DND-41 (cell line): ENCODE measurements at regions not wholly inside any gene's neighbourhood (a gene's known extent, or its start where the extent isn't known, plus 50 kb on each side); places are given as distances from the start of the nearest gene placed in this dataset.

Experiments
- ATAC-seq: fragments of 200-7000 bp; cut with Tn5 transposase; 3 replicates; pipeline ENCODE4 v1.9.1; 2021; ENCODE audit warnings: low read depth; ENCODE audit not compliant: insufficient read depth
- DNase-seq: peaks from one replicate; pipeline ENCODE4 v3.0.0-alpha.2; 2020
- H2AFZ ChIP-seq: 2 replicates; pipeline ENCODE4 v1.6.0; 2012; ENCODE audit warnings: low read depth, low read length
- H3K27ac ChIP-seq: 2 replicates; pipeline ENCODE4 v1.5.1; 2012; ENCODE audit warnings: low read length, inconsistent platforms
- H3K27me3 ChIP-seq: fragments of 200-600 bp; sonication (generic); 2 replicates; pipeline ENCODE4 v1.6.0; 2012; ENCODE audit warnings: low read length, mild to moderate bottlenecking, inconsistent platforms; ENCODE audit not compliant: insufficient read depth, poor library complexity
- H3K36me3 ChIP-seq: 2 replicates; pipeline ENCODE4 v1.5.1; 2012; ENCODE audit warnings: low read length, inconsistent platforms; ENCODE audit not compliant: insufficient read depth
- H3K4me1 ChIP-seq: 2 replicates; pipeline ENCODE4 v1.5.1; 2012; ENCODE audit warnings: mild to moderate bottlenecking, low read length; ENCODE audit not compliant: insufficient read depth
- H3K4me2 ChIP-seq: 2 replicates; pipeline ENCODE4 v1.6.0; 2012; ENCODE audit warnings: mild to moderate bottlenecking, moderate library complexity, low read length, inconsistent platforms; ENCODE audit not compliant: insufficient read depth
- H3K4me3 ChIP-seq, 2 experiments: fragments of 200-600 bp in 1 of 2; shearing (Covaris generic) in 1 of 2; 2 replicates each; pipeline ENCODE4 v1.5.1; 2012 to 2016; ENCODE audit warnings: inconsistent platforms in 2 of 2, low read length in 2 of 2, mild to moderate bottlenecking in 2 of 2, low read depth in 1 of 2, moderate library complexity in 1 of 2
- H3K79me2 ChIP-seq: 2 replicates; pipeline ENCODE4 v1.6.0; 2012; ENCODE audit warnings: low read length, inconsistent platforms; ENCODE audit not compliant: insufficient read depth
- H3K9ac ChIP-seq: 2 replicates; pipeline ENCODE4 v1.6.0; 2012; ENCODE audit warnings: low read depth, mild to moderate bottlenecking, inconsistent platforms, low read length, moderate library complexity
- H3K9me3 ChIP-seq: 2 replicates; pipeline ENCODE4 v1.5.1; 2012; ENCODE audit warnings: low read length, moderate library complexity, mild to moderate bottlenecking, inconsistent platforms; ENCODE audit not compliant: insufficient read depth, severe bottlenecking
- H4K20me1 ChIP-seq: 2 replicates; pipeline ENCODE4 v1.6.0; 2012; ENCODE audit warnings: low read length; ENCODE audit not compliant: insufficient read depth
- EZH2 ChIP-seq: IDR thresholded peaks from 3 replicates; pipeline ENCODE4 v1.6.1; 2012; ENCODE audit warnings: borderline replicate concordance, low read depth, mild to moderate bottlenecking, moderate library complexity, low read length, inconsistent platforms; ENCODE audit not compliant: severe bottlenecking
- TF ChIP-seq, protein P1 (sequence below): IDR thresholded peaks from 2 replicates; pipeline ENCODE4 v1.5.1; 2012; ENCODE audit warnings: borderline replicate concordance, low read length, moderate library complexity, mild to moderate bottlenecking; ENCODE audit not compliant: poor library complexity, severe bottlenecking; ENCODE audit errors: extremely low read depth

DNA sequence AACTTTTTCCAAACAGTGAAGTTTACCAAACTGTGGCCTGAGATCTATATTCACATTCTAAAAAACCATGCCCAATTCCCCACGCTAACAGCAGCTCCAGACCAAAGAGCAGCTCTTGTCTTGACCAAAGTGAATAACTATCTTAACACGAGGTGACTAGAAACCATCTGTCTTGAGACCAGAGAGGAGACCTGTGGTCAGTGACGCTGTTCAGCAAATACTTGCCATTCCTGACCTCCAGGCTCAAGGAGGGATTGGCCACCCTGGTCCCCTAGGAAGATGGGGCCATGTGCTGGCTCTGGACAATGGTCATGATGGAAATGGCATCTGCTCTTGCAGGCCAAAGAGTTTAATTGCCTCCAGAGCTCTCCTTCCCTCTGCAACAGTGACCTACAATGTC, 104.4 kb upstream of the CD93 start:
- TF ChIP-seq, protein P1, sequence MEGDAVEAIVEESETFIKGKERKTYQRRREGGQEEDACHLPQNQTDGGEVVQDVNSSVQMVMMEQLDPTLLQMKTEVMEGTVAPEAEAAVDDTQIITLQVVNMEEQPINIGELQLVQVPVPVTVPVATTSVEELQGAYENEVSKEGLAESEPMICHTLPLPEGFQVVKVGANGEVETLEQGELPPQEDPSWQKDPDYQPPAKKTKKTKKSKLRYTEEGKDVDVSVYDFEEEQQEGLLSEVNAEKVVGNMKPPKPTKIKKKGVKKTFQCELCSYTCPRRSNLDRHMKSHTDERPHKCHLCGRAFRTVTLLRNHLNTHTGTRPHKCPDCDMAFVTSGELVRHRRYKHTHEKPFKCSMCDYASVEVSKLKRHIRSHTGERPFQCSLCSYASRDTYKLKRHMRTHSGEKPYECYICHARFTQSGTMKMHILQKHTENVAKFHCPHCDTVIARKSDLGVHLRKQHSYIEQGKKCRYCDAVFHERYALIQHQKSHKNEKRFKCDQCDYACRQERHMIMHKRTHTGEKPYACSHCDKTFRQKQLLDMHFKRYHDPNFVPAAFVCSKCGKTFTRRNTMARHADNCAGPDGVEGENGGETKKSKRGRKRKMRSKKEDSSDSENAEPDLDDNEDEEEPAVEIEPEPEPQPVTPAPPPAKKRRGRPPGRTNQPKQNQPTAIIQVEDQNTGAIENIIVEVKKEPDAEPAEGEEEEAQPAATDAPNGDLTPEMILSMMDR, result no peak
- no peak for TF ChIP-seq EZH2

GRCh38 chr20:23189854-23190253, 103.7 kb upstream of the CD93 start:
- Histone ChIP-seq H3K36me3 (no peaks in the 10 kb centered on the region), H3K4me2 (no peak overlapping the region), H4K20me1 (no peaks in the 10 kb centered on the region), H3K79me2 (no peaks in the 10 kb centered on the region), H3K9me3 (no peaks in the 10 kb centered on the region), H2AFZ (no peak overlapping the region), H3K9ac (no peak overlapping the region), H3K4me3 (no peak overlapping the region), H3K4me1 (no peaks in the 10 kb centered on the region), H3K27ac (no peak overlapping the region), H3K27me3 (no peaks in the 10 kb centered on the region)
- DNase-seq (no peak), ATAC-seq (no peak)
- TF ChIP-seq, protein P1, result no peak

More for the DNA sequence above, 104.4 kb upstream of the CD93 start:
- no peaks in the 10 kb centered on the region for H4K20me1 ChIP-seq
- H3K9me3 ChIP-seq, result no peaks in the 10 kb centered on the region
- no peak for DNase-seq
- no peak for ATAC-seq
- no peaks in the 10 kb centered on the region for H3K27me3 ChIP-seq
- H3K79me2 ChIP-seq, result no peaks in the 10 kb centered on the region
- no peak overlapping the region for H3K9ac ChIP-seq
- no peak overlapping the region for H2AFZ ChIP-seq
- H3K27ac ChIP-seq, result no peak overlapping the region
- no peak overlapping the region for H3K4me2 ChIP-seq
- H3K36me3 ChIP-seq, result no peaks in the 10 kb centered on the region
- no peaks in the 10 kb centered on the region for H3K4me1 ChIP-seq
- no peak overlapping the region for H3K4me3 ChIP-seq

GRCh38 chr20:23189341-23189740, 103.2 kb upstream of the CD93 start:
- Histone ChIP-seq H3K4me3 (no peak overlapping the region), H3K27me3 (no peaks in the 10 kb centered on the region), H3K9me3 (no peaks in the 10 kb centered on the region), H3K4me2 (no peak overlapping the region), H3K79me2 (no peaks in the 10 kb centered on the region), H2AFZ (no peak overlapping the region), H3K36me3 (no peaks in the 10 kb centered on the region), H3K9ac (no peak overlapping the region), H3K4me1 (no peaks in the 10 kb centered on the region), H4K20me1 (no peaks in the 10 kb centered on the region), H3K27ac (no peak overlapping the region)
- TF ChIP-seq, protein P1, result no peak
- no peak for TF ChIP-seq EZH2
- DNase-seq, result no peak
- no peak for ATAC-seq

DNA sequence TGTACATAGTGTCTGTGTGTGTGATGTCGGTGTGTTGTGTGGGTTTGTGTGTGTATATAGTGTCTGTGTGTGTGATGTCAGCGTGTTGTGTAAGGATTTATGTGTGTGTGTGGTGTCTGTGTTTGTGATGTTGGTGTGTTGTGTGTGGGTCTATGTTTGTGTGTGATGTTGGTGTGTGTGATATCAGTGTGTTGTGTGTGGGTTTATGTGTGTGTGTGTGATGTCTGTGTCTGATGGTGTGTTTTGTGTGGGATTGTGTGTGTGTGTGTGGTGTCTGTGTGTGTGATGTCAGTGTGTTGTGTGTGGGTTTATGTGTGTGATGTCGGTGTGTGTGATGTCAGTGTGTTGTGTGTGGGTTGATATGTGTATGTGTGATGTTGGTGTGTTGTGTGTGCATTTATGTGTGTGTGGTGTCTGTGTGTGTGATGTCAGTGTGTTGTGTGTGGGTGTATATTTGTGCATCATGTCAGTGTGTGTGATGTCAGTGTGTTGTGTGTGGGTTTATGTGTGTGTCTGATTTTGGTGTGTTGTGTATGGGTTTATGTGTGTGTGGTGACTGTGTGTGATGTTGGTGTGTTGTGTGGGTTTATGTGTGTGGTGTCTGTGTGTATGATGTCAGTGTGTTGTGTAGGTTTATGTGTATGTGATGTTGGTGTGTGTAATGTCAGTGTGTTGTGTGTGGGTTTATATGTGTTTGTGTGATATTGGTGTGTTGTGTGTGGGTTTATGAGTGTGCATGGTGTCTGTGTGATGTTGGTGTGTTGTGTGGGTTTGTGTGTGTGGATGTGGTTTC, 102.4 kb upstream of the CD93 start:
- Histone ChIP-seq H3K27ac (no peak overlapping the region), H3K9ac (no peak overlapping the region), H3K79me2 (no peaks in the 10 kb centered on the region), H3K27me3 (no peaks in the 10 kb centered on the region), H3K4me2 (no peak overlapping the region), H3K9me3 (no peaks in the 10 kb centered on the region), H3K36me3 (no peaks in the 10 kb centered on the region), H3K4me1 (no peaks in the 10 kb centered on the region), H2AFZ (no peak overlapping the region), H4K20me1 (no peaks in the 10 kb centered on the region), H3K4me3 (no peak overlapping the region)
- TF ChIP-seq EZH2, result no peak
- TF ChIP-seq, protein P1, result no peak
- ATAC-seq, result no peak
- no peak for DNase-seq
